ENCODE measurements at regions not wholly inside any gene's neighbourhood (a gene's known extent, or its start where the extent isn't known, plus 50 kb on each side); places are given as distances from the start of the nearest gene placed in this dataset.

GRCh38 chr22:48490500-48491411 lies 1336.9 kb downstream of the BRD1 start:
- no peak for TF ChIP-seq CTCF (IDR thresholded peaks at IDR 0.05; ENCODE audit: low read depth, low read length)
- TF ChIP-seq POLR2A (IDR thresholded peaks at IDR 0.05; ENCODE audit: extremely low read depth, insufficient read length), result no peak
- no peak for TF ChIP-seq MAX (IDR thresholded peaks at IDR 0.05; ENCODE audit: low read depth, low read length)
- TF ChIP-seq MYC (IDR thresholded peaks at IDR 0.05; ENCODE audit: low read depth, low read length), result no peak

All from NB4 (cell line).